ACHN (cell line): ENCODE measurements at regions not wholly inside any gene's neighbourhood (a gene's known extent, or its start where the extent isn't known, plus 50 kb on each side); places are given as distances from the start of the nearest gene placed in this dataset.
A peak's percentile ranks its signal among the peaks of the same experiment; 100 is the strongest.

Source experiments
- DNase-seq: peaks from one replicate; pipeline ENCODE4 v3.0.0-alpha.2; 2015
- in situ Hi-C: cut with HindIII; loops from 2 replicates; pipeline ENCODE4 v1.10.0; 2017; ENCODE audit warnings: low sequenced_read_pairs, low pct_ligation_motif_present, low pct_unique_long_range_greater_than_20kb

DNA sequence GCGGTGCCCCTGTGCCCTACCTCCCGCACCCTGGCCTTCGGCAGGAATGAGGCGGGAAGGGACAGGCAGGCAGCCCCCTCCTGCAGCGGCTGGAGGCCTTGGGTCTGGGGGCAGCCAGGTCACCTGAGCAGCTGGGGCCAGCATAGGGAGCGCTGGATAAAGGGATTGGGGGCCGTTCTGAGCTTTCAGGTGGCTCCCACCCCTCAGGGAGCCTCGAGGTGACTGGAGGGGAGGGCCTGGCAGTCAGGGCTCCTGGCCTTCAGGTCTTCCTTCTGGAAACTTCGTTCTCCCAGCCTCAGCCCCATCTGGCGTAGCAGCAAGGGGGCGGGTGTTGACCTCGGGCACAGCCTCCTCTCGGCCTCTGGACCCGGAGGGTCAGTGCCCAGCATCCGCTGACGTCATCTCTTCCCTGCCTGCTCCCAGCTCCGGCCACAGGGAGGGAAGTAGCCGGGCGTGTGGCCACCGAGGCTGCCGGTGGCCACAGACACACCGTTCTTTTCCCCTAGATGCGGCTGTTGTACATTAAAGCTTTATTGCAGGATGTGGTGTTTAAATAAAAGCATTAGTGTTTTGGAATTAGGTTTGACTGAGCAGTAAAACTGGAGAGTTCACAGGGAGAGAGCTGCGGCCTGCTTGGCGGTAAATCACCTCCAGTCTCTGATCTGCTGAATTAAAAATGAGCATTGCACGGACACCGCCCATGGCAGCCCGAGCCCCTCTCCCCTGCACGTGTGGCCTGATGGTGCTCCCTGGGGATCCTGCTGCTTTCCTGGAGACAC is 80.0 kb upstream of the GATA5 start:
- in situ Hi-C loops, result no loop called here
- DNase-seq, result no peak

DNA sequence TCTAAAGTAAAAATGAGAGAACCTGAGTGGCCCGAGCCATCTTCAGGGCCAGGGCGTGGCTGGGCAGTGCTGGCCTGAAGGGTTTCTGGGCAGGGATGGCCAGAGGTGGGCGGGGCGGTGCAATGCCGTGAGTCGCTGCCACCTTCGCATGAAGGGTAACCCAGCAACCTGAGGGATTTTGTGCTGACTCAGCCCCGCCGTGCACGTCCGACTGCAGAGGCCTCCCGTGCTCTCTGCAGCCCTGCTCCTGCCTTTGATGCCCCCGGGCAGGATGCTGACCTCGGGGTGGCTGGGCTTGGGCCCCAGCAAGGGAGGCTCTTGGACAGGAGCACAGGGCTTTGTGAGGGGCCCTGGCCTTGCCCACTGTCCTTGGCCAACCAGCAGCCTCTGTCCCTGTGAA is 81.7 kb upstream of the GATA5 start:
- in situ Hi-C loops, result no loop called here
- DNase-seq, result peak; percentile 28

GRCh38 chr20:62557999-62558408 is 82.2 kb upstream of the GATA5 start:
- DNase-seq, result no peak
- in situ Hi-C loops, result no loop called here

GRCh38 chr20:62558779-62559178 is 83.0 kb upstream of the GATA5 start:
- in situ Hi-C loops, result no loop called here
- no peak for DNase-seq

DNA sequence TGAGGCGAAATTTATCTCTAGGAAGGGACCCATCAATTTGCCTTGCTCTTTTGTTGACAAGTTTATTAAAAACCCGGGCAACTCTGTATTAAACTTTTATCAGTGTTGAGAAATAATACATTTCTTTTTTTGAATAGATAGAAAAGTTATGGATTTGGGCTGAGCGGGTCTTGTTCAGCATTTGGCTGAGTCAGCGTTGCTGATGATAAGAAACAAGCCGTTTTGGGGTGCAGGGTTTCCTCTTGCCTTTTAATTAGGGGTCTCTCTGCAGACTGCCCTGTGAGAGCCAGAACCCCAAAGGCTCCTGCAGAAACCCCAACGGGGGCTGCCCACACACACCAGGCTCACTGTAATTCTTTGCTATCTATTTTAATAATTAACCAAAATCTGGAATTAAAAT is 82.1 kb upstream of the SLCO4A1 start:
- no peak for DNase-seq
- in situ Hi-C loops, result no loop called here

GRCh38 chr20:62561182-62561581 is 81.1 kb upstream of the SLCO4A1 start:
- DNase-seq, result no peak
- in situ Hi-C loops, result no loop called here

GRCh38 chr20:62561948-62562347 is 80.4 kb upstream of the SLCO4A1 start:
- in situ Hi-C loops, result no loop called here
- DNase-seq, result no peak

DNA sequence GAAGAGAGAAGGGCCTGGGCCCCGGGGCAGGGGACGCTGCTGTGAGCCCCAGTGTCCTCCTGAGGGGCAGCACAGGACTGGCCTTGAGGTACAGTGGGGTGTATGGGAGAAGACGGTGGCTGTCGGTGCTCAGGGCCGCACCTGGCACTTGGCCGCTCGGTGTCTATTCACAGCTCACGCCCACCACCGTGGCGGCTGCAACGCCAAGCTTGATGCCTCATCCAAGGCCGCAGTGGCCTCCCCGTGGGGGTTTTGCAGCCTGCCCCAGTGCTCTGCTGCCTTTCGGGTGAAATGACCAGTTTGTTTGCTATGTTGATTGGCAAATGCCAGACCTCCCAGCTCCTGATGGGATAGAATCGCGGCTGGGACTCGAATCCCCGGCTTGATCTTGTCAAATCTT is 79.5 kb upstream of the SLCO4A1 start:
- no peak for DNase-seq
- in situ Hi-C loops, result no loop called here

DNA sequence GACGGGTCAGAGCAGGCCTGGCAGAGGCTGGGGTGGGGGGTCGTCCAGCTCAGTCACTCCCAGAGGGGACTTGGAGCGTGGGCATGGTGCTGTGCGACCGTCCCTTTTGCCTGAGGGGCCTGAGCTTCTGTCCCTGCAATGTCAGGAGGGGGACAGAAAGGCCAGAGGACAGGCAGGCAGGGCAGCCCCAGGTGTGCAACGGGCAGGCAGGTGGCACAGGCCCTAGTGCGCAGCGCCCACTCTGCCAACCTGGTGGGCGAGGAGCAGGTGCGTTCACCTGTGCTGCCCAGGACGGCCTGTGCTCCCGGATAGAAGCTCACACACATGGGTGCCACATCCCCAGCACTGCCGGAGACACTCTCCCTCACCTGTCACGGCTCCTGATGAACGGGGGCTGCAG is 78.7 kb upstream of the SLCO4A1 start:
- in situ Hi-C loops, result no loop called here
- DNase-seq, result no peak

- in situ Hi-C loops, result no loop called here
- DNase-seq, result no peak
These were observed 77.7 kb upstream of the SLCO4A1 start for GRCh38 chr20:62564456-62565245.

DNA sequence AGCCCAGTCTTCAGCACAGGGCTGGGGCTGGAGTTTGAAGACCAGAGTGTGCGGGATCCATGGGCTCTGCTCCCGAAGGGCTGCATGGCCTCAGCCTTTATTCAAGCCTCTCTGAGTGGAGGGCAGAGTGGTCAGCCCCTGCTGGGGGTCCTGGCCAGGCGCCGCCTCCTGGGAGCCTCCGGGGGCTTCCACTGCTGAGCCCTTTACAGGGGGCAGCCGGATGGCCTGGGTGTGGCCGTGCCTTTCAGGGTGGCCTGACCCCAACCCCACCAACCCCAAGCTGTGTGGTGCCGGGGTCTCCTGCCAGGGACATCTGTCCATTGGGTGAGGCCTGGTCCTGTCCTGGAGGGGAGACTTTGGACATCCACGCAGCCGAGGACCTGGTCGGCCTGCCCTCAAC is 76.0 kb upstream of the SLCO4A1 start:
- no peak for DNase-seq
- in situ Hi-C loops, result no loop called here

DNA sequence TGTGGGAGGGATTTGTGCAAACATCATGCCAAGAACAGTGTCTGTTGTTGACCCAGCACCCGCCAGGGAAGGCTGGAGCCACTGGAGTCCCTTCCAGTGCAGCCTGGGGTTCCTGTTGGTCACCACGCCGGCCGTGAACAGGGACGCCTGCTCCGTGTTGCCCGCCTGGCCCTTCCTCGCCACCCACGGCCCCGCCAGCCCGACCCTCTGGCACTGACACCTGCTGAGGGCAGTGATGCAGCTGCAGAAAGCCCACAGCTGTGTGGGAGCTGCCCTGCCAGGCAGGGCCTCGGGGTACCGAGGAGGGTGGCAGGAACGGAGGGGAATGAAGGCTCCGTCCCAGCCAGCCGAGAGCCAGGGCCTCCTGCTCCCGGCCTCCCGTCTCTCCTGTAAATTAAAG is 75.5 kb upstream of the SLCO4A1 start:
- in situ Hi-C loops, result no loop called here

DNA sequence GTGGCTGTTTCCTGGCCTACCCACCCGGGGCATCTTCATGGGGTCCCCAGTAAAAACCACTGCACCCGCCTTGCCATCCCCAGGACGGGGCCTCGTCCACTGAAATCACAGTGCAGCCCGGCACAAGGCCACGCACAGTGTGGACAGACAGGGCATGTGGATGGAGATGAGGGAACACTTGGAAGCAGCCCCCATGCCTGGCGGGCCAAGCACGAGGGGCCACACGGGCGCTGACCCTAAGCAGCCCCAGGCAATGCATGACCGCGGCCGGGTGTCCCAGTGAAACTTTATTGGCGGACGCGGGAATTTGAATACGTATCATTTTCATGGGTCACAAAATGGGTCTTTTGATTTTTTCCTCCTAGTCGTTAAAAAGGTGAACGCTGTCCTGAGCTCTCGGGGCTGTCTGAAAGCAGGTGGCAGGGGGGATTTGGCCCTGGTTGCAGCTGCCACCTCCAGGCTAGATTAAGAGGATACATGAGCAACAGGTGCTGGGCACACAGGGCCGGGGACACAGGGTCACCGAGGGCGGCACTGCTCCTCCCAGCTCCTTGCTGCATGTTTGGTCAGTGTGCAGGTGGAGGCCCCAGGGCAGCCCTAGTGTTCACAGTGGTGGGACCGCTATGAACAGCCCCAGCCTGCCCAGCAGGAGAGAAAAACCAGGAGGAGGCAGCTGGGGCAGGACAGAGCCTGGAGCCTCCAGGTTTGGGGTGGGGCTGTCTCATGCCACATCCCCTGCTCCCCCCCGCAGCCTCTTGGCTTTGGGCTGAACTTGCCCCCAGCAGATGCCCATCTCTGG is 74.9 kb upstream of the SLCO4A1 start:
- in situ Hi-C loops, result no loop called here
- DNase-seq, result no peak

More for the DNA sequence above, 75.5 kb upstream of the SLCO4A1 start:
- DNase-seq, result no peak

DNA sequence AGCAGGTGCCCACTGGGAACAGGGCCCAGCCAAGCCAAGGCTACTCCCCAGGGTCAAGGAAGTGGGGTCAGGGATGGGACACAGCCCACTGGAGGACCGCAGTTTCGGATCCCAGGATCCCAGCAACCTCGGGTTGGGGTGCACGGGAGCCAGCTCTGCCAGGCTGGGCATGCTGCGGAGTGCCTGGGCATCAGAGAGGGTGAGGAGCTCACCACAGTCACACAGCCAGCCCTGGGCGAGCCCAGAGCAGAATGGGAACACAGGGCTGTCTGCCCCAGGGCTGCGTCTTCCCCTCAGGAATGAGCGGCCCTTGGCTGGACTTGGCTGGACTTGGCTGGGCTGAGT is 74.3 kb upstream of the SLCO4A1 start:
- DNase-seq, result no peak
- in situ Hi-C loops, result no loop called here

- in situ Hi-C loops, result no loop called here
- DNase-seq, result no peak
These were observed 72.7 kb upstream of the SLCO4A1 start for GRCh38 chr20:62569615-62570014.

GRCh38 chr20:62570403-62570802 is 71.9 kb upstream of the SLCO4A1 start:
- in situ Hi-C loops, result no loop called here
- DNase-seq, result no peak

- in situ Hi-C loops, result no loop called here
- DNase-seq, result no peak
These were observed 71.2 kb upstream of the SLCO4A1 start for GRCh38 chr20:62570897-62571668.

- no peak for DNase-seq
- in situ Hi-C loops, result no loop called here
These were observed 70.5 kb upstream of the SLCO4A1 start for GRCh38 chr20:62571669-62572344.
